K562 (cell line): ENCODE measurements at regions not wholly inside any gene's neighbourhood (a gene's known extent, or its start where the extent isn't known, plus 50 kb on each side); places are given as distances from the start of the nearest gene placed in this dataset.

Source experiments
- ATAC-seq: fragments of 200-7000 bp; cut with Tn5 transposase; 3 replicates; pipeline ENCODE4 v1.9.1; 2020; ENCODE audit warnings: moderate library complexity
- BruUV-seq: library from RNA; stranded (reverse); fragments of 400-500 nt; replicated peaks from 2 replicates; lab custom pipeline; 2021; lab: Mats Ljungman, UMichigan
- CTCF ChIA-PET: fragments of 300-600 bp; formaldehyde crosslinking; extraction: SDS; loops from one replicate; lab custom pipeline; 2021; ENCODE audit warnings: low intra/inter-chr PET ratio; lab: Yijun Ruan, JAX
- POLR2A ChIA-PET: fragments of 300-600, 350-650 bp; sonication (Branson Sonifier 250); formaldehyde crosslinking; extraction: SDS; loops from one replicate; lab custom pipeline; 2021; ENCODE audit warnings: antibody characterized with exemption, inconsistent platforms; lab: Yijun Ruan, JAX
- DNase-seq, 4 experiments: peaks; one replicate each; pipeline versions ENCODE4 v3.0.0 to v3.0.0-alpha.2; 2011 to 2018; ENCODE audit warnings: low spot score in 3 of 4, mixed read lengths in 3 of 4; ENCODE audit errors: extremely low read depth in 1 of 4
- FAIRE-seq: peaks from 2 replicates; lab custom pipeline; 2011; peaks lifted over from hg19 to GRCh38; lab: Jason Lieb, UNC
- H2AFZ ChIP-seq: 2 replicates; pipeline ENCODE4 v1.6.0; 2011; ENCODE audit warnings: low read depth, low read length, control low read depth, inconsistent platforms
- H3K27ac ChIP-seq: fragments of 200-600 bp; 3 replicates; pipeline ENCODE4 v1.8.0; 2011; ENCODE audit warnings: low read depth, mild to moderate bottlenecking, control low read depth, inconsistent platforms, low read length, moderate library complexity, mixed read lengths; ENCODE audit errors: extremely low read depth
- H3K27me3 ChIP-seq, 2 experiments: fragments of 300-600 bp in 1 of 2; 2 replicates in 1 of 2; 3 replicates in 1 of 2; pipeline versions ENCODE4 v1.6.0 to v1.8.0; 2011; ENCODE audit warnings: inconsistent platforms in 2 of 2, low read length in 2 of 2, mild to moderate bottlenecking in 1 of 2, mixed read lengths in 1 of 2, moderate library complexity in 1 of 2; ENCODE audit not compliant: control insufficient read depth in 2 of 2, insufficient read depth in 2 of 2
- H3K36me3 ChIP-seq: fragments of 300-600 bp; 3 replicates; pipeline ENCODE4 v1.8.0; 2011; ENCODE audit warnings: mild to moderate bottlenecking, low read length, inconsistent platforms; ENCODE audit not compliant: control insufficient read depth, insufficient read depth
- H3K4me1 ChIP-seq, 2 experiments: fragments of 200-600 bp in 1 of 2; replicated peaks in 1 of 2; 2 replicates in 1 of 2; 3 replicates in 1 of 2; pipeline versions ENCODE4 v1.5.1 to v1.8.0; 2011; ENCODE audit warnings: inconsistent platforms in 2 of 2, low read length in 2 of 2, mild to moderate bottlenecking in 1 of 2, mixed read lengths in 1 of 2, moderate library complexity in 1 of 2; ENCODE audit not compliant: control insufficient read depth in 2 of 2, insufficient read depth in 2 of 2
- H3K4me2 ChIP-seq: 2 replicates; pipeline ENCODE4 v1.6.1; 2011; ENCODE audit warnings: low read length, control low read depth, inconsistent platforms, mixed read lengths; ENCODE audit not compliant: insufficient read depth
- H3K4me3 ChIP-seq: fragments of 200-600 bp; sonication (generic), shearing (Covaris generic); 2 replicates; pipeline ENCODE4 v1.5.1; 2016; ENCODE audit warnings: control low read depth, inconsistent platforms
- H3K79me2 ChIP-seq: fragments of 200-600 bp; 3 replicates; pipeline ENCODE4 v1.8.0; 2011; ENCODE audit warnings: low read length, inconsistent platforms; ENCODE audit not compliant: control insufficient read depth, insufficient read depth
- H3K9ac ChIP-seq, 2 experiments: 2 replicates each; pipeline versions ENCODE4 v1.6.0 to v1.6.1; 2011; ENCODE audit warnings: low read depth in 2 of 2, low read length in 2 of 2, control low read depth in 1 of 2, inconsistent platforms in 1 of 2, mild to moderate bottlenecking in 1 of 2, mixed read lengths in 1 of 2; ENCODE audit not compliant: insufficient read depth in 1 of 2
- H3K9me1 ChIP-seq: one replicate; pipeline ENCODE4 v1.6.0; 2011; ENCODE audit warnings: inconsistent platforms, mild to moderate bottlenecking, low read length, moderate library complexity; ENCODE audit not compliant: control insufficient read depth, insufficient read depth
- H3K9me3 ChIP-seq: replicated peaks from 2 replicates; pipeline ENCODE4 v1.5.1; 2011; ENCODE audit warnings: low read depth, low read length, inconsistent platforms; ENCODE audit not compliant: control insufficient read depth, insufficient read depth
- H4K20me1 ChIP-seq: replicated peaks from 2 replicates; pipeline ENCODE4 v1.6.1; 2011; ENCODE audit warnings: low read length, inconsistent platforms, mixed read lengths; ENCODE audit not compliant: control insufficient read depth, insufficient read depth
- ZBTB11 ChIP-seq, 3 experiments: fragments of 200-800 bp in 1 of 3; fragments of 250-450 bp in 1 of 3; fragments of 450-650 bp in 1 of 3; sonication (Bioruptor Pico) in 1 of 3; sonication (Bioruptor generic) in 1 of 3; formaldehyde crosslinking in 1 of 3; IDR thresholded peaks; 2 replicates each; pipeline versions ENCODE4 v1.6.1 to v1.8.0; 2016 to 2022; ENCODE audit warnings: mild to moderate bottlenecking in 2 of 3, missing genetic modification characterization in 2 of 3, missing compliant biosample characterization in 1 of 3, moderate library complexity in 1 of 3
- ZNF347 ChIP-seq: fragments of 450-650 bp; formaldehyde crosslinking; IDR thresholded peaks from 2 replicates; pipeline ENCODE4 v1.4.0; 2020; ENCODE audit warnings: low read depth, mild to moderate bottlenecking, moderate library complexity
- WGBS: fragments of 100-300 bp; shearing (Covaris generic); methylation state at CpG from one replicate; pipeline ENCODE4 v1.1.6; 2016; ENCODE audit warnings: low coverage, mixed read lengths; ENCODE audit not compliant: insufficient coverage; ENCODE audit errors: missing lambda C conversion rate; 5-methylcytosine and 5-hydroxymethylcytosine counted together
- in situ Hi-C: fragments of 300-500 bp; cut with MboI; formaldehyde crosslinking; loops from 4 replicates; pipeline ENCODE4 v1.15.0; 2018; ENCODE audit warnings: inconsistent platforms, mixed read lengths
- intact Hi-C: fragments of 100-400 bp; cut with micrococcal nuclease; formaldehyde crosslinking; loops from 2 replicates; pipeline ENCODE4 v1.14.2; 2022

- 8% methylated on average over 1 of the region's 1 CpG for WGBS
- H3K36me3 ChIP-seq, result no peaks in the 10 kb centered on the region
- H4K20me1 ChIP-seq, result no peaks in the 10 kb centered on the region
Measured at GRCh38 chr1:106232128-106232527, 824.3 kb upstream of the PRMT6 start.

More at GRCh38 chr1:106232128-106232527, 824.3 kb upstream of the PRMT6 start:
- Histone ChIP-seq H3K4me1 (no peaks in the 10 kb centered on the region), H3K9me3 (no peaks in the 10 kb centered on the region), H2AFZ (no peak overlapping the region), H3K4me3 (no peak overlapping the region), H3K9me1 (no peaks in the 10 kb centered on the region), H3K79me2 (no peaks in the 10 kb centered on the region), H3K4me2 (no peak overlapping the region), H3K9ac (no peak overlapping the region), H3K27me3 (no peaks in the 10 kb centered on the region), H3K27ac (no peak overlapping the region)
- DNase-seq, result no peak
- POLR2A ChIA-PET, result no interaction called here
- FAIRE-seq, result no peak
- intact Hi-C loops (no loop called here), in situ Hi-C loops (no loop called here)
- no peak for ATAC-seq
- BruUV-seq, result no TSS peak
- TF ChIP-seq ZBTB11 (CRISPR knock-in tag; IDR thresholded peaks at IDR 0.05) (0 out of 6 replicates have a peak, but pooled peaks of 1 of the 3 experiments have one; percentile 6), ZNF347 (CRISPR knock-in tag) (no peak)
- CTCF ChIA-PET, result no interaction called here
